T-helper 2 cell treated with Interferon-gamma antibody and Interleukin-4, amounts not matched to agents 5 μg/mL and 100 μg/mL, for 36 hours (primary cell): ENCODE measurements at regions not wholly inside any gene's neighbourhood (a gene's known extent, or its start where the extent isn't known, plus 50 kb on each side); places are given as distances from the start of the nearest gene placed in this dataset.

Source experiments
- DNase-seq: peaks from one replicate; pipeline ENCODE4 v3.0.0; 2021; ENCODE audit warnings: low spot score
- H3K27ac Mint-ChIP-seq: one replicate; pipeline ENCODE4 v1.8.0; 2021; ENCODE audit warnings: mild to moderate bottlenecking, mixed read lengths
- H3K27me3 Mint-ChIP-seq: one replicate; pipeline ENCODE4 v1.8.0; 2021; ENCODE audit warnings: low read depth, mixed read lengths
- H3K36me3 Mint-ChIP-seq: one replicate; pipeline ENCODE4 v1.8.0; 2021; ENCODE audit warnings: low read depth, mixed read lengths
- H3K4me1 Mint-ChIP-seq: one replicate; pipeline ENCODE4 v1.8.0; 2021; ENCODE audit warnings: low read depth, mixed read lengths
- H3K4me3 Mint-ChIP-seq: one replicate; pipeline ENCODE4 v1.8.0; 2022; ENCODE audit warnings: mild to moderate bottlenecking, moderate library complexity, mixed read lengths
- H3K9me3 Mint-ChIP-seq: one replicate; pipeline ENCODE4 v1.8.0; 2021; ENCODE audit warnings: mixed read lengths

DNA sequence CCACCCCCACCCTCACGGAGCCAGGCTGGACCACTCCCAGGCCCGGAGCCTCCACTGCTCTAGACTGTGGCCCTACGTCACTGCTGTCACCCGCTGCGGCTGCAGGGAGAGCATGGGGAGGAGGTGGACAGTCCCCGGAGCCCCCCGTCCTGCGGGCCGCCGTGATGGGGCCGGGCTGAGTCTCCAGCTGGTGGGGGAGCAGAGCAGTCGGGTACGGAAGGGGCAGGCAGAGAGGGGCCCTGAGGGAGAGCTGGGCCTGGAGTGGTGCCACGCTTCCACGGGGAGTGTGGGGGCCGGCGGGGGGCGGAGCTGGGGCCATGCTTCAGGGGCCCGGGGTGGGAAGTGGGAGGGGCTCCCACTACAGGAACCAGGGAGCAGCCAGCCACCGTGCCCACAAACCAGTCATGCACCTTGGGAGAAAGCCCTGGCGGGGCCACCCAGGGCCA lies 98.9 kb upstream of the KCNK1 start:
- no peaks in the 10 kb centered on the region for H3K36me3 Mint-ChIP-seq
- no peaks in the 10 kb centered on the region for H3K4me1 Mint-ChIP-seq
- no peak for DNase-seq
- peaks cover 7% of the 10 kb centered on the region for H3K9me3 Mint-ChIP-seq
- H3K27ac Mint-ChIP-seq, result no peak overlapping the region
- no peaks in the 10 kb centered on the region for H3K27me3 Mint-ChIP-seq
- no peak overlapping the region for H3K4me3 Mint-ChIP-seq

DNA sequence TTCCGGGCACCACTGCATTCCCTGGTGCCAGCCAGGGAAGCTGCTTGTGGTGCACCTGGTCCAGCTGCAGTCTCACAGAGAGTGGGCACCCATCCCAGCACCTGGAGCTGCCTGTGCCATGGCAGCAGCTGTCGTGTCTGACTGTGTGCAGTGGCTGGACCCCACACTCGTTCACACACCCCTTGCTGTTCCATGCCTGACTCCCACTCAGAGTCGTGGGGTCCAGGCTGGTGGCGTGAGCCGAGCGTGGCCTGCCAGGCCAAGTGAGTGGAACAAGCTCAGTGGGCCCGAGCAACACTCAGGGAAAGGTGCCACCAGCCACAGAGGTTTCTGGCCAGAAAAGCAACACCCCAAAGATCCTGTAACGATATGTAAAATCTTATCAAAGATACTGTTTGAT lies 97.2 kb upstream of the KCNK1 start:
- H3K4me3 Mint-ChIP-seq, result no peak overlapping the region
- H3K27ac Mint-ChIP-seq, result no peak overlapping the region
- no peaks in the 10 kb centered on the region for H3K27me3 Mint-ChIP-seq
- H3K9me3 Mint-ChIP-seq, result peaks cover 7% of the 10 kb centered on the region
- no peak for DNase-seq
- no peaks in the 10 kb centered on the region for H3K36me3 Mint-ChIP-seq
- no peaks in the 10 kb centered on the region for H3K4me1 Mint-ChIP-seq

DNA sequence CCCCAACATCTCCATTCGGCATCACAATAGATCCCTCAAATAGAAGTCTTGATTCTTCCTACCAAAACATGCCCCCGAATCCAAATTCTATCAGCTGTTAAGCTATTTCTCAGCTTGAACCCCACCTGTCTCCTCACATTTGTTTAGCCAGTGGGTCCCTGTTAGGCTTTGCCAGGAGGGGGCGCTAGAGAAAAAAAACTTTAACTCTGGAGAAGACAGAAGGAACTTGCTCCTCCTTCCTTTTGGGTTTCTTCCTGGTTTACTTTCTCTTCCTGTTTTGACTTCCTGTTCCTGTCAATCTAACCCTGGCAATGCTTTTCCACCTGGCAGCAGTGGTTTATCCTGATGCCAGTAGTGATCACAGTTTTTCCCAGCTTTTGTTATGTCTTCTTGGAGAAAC lies 95.6 kb upstream of the KCNK1 start:
- DNase-seq, result no peak
- H3K27ac Mint-ChIP-seq, result no peak overlapping the region

DNA sequence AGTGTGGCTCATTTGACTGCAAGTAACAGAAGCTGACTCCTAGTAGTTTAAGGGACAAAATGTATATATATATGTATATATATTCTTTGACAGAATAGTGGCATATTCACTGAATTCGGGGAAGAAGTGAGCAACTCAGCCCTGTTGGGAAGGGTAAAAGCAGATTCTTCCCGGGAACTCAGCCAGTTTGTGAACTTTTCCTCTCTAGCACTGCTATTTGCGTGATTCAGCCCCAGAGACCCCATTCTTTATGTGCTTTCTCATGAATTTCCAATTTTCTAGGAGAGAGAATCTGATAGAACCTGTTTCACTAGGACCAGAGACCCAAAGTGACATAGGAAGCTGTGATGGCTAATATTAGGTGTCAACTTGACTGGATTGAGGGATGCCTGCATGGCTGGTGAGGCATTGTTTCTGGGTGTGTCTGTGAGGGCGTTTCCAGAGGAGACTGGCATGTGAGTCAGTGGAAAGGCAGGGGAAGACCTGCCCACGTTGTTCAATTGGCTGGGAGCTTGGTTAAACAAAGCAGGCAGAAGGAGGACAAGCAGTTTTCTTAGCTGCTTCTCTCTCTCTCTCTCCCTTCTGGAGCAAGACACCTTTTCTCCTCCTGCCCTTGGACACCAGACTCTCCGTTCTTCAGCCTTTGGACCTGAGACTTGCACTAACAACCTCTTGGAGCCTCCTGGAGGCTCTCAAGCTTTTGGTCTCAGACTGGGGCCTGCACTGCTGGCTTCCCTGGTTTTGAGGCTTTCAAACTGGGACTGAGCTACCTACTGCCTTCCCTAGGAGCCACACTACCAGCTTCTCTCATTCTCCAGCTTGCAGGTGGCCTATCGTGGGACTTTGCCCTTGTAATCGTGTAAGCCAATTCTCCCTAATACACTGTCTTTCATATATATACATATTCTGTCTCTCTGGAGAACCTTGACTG lies 93.4 kb upstream of the KCNK1 start:
- Mint-ChIP-seq H3K4me3 (no peak overlapping the region), H3K27me3 (peaks cover 5% of the 10 kb centered on the region), H3K27ac (no peak overlapping the region), H3K9me3 (peaks cover 7% of the 10 kb centered on the region), H3K36me3 (no peaks in the 10 kb centered on the region), H3K4me1 (no peaks in the 10 kb centered on the region)
- no peak for DNase-seq

More for the DNA sequence above, 95.6 kb upstream of the KCNK1 start:
- Mint-ChIP-seq H3K4me1 (no peaks in the 10 kb centered on the region), H3K27me3 (no peaks in the 10 kb centered on the region), H3K4me3 (no peak overlapping the region), H3K9me3 (peaks cover 7% of the 10 kb centered on the region), H3K36me3 (no peaks in the 10 kb centered on the region)

DNA sequence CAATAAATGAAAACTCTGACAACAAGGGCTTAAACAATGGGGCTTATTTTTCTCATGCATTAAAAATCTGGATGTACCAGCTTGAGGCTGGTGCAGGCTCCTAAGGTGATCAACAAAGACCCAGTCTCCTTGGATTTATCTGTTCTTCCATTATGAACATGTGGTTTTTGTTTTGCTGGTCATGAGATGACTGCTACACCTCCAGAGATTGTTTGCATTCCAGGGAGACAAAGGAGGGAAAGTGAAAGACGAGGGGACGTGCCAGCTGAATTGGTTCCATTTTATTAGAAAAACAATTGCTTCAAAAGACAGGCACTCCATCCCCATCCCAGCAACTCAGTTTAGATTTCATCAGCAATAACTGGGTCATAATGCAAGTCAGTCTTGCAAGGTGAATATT lies 90.9 kb upstream of the KCNK1 start:
- H3K4me3 Mint-ChIP-seq, result no peak overlapping the region
- no peaks in the 10 kb centered on the region for H3K4me1 Mint-ChIP-seq
- peaks cover 5% of the 10 kb centered on the region for H3K27me3 Mint-ChIP-seq
- H3K36me3 Mint-ChIP-seq, result no peaks in the 10 kb centered on the region
- no peak for DNase-seq
- H3K9me3 Mint-ChIP-seq, result peaks cover 7% of the 10 kb centered on the region
- H3K27ac Mint-ChIP-seq, result no peak overlapping the region

DNA sequence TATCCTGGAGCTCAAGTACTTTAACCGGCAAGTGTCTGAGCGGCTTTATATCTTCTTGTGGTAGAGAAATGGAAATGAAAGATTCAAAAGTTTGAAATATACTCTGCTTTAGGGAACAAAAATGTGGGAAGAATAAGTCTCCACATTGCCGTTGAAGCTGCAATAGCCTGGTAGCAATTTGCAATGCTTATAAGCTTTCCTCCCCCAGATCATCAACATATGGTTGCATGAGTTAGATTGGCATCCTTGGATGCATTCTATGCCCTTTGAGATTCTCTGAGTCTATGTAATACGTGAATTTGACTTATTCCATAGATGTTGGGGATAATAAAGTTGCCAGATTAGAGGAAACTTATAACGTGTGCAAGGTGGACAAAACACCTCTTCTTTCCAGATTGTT lies 86.1 kb upstream of the KCNK1 start:
- Mint-ChIP-seq H3K36me3 (no peaks in the 10 kb centered on the region), H3K4me1 (no peaks in the 10 kb centered on the region), H3K27me3 (peaks cover 11% of the 10 kb centered on the region), H3K27ac (no peak overlapping the region), H3K4me3 (no peak overlapping the region), H3K9me3 (peaks cover 18% of the 10 kb centered on the region)
- no peak for DNase-seq

DNA sequence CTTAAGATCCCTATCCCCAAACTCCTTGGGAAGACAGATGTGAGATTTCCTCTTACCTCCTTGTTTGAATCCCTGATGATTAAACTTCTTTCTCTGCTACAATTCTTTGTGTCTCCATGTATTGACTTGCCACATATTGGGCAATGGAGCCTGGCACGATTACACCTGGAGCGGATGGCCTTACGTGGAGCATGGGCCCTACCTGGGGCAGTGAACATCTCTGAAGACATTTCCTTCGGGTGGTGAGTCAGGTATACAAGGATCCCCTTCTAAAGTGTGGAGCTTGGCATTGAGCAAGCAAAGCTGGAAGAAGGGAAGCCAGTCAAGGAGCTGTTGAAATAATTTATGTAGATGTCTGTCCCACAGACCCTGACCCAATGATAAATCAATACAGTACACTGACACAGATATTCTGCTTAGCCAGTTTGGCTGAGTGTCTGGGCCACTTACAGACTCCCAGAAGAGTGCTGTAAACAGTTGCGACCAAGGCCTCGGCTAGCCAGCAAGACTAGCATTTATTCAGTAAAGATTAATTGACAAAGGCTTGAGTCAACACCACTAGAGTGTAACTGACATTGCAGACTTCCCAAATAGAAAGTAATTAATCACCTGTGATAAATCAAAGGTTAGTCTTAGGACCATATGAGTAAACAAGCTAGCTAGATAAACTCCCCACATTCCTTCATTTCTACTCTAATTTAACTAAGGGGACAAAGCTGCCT lies 83.1 kb upstream of the KCNK1 start:
- DNase-seq, result no peak
- no peak overlapping the region for H3K27ac Mint-ChIP-seq
- peaks cover 20% of the 10 kb centered on the region for H3K9me3 Mint-ChIP-seq
- no peaks in the 10 kb centered on the region for H3K4me1 Mint-ChIP-seq
- peaks cover 10% of the 10 kb centered on the region for H3K27me3 Mint-ChIP-seq
- no peak overlapping the region for H3K4me3 Mint-ChIP-seq
- no peaks in the 10 kb centered on the region for H3K36me3 Mint-ChIP-seq

DNA sequence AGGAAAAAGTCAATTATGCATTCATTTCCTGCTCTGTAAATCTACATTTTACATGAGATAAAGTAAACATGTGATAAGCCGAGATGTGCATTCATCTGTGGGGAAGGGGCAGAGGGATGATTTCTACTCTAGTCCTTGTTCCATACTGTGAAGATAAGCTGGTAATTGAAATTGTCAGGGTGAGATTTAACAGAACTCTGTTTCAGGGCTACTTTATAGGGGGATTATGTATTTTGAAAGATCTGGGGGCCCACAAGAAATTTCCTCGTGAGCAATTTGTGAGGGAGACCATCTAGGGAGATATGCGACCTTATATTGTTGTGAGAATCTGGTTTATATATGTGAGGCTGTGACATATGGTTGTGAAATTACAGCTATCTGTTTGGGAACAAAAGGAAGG lies 73.1 kb upstream of the KCNK1 start:
- peaks cover 2% of the 10 kb centered on the region for H3K4me1 Mint-ChIP-seq
- peaks cover 23% of the 10 kb centered on the region for H3K27me3 Mint-ChIP-seq
- no peaks in the 10 kb centered on the region for H3K9me3 Mint-ChIP-seq
- H3K36me3 Mint-ChIP-seq, result no peaks in the 10 kb centered on the region
- no peak for DNase-seq
- H3K27ac Mint-ChIP-seq, result no peak overlapping the region
- H3K4me3 Mint-ChIP-seq, result no peak overlapping the region

DNA sequence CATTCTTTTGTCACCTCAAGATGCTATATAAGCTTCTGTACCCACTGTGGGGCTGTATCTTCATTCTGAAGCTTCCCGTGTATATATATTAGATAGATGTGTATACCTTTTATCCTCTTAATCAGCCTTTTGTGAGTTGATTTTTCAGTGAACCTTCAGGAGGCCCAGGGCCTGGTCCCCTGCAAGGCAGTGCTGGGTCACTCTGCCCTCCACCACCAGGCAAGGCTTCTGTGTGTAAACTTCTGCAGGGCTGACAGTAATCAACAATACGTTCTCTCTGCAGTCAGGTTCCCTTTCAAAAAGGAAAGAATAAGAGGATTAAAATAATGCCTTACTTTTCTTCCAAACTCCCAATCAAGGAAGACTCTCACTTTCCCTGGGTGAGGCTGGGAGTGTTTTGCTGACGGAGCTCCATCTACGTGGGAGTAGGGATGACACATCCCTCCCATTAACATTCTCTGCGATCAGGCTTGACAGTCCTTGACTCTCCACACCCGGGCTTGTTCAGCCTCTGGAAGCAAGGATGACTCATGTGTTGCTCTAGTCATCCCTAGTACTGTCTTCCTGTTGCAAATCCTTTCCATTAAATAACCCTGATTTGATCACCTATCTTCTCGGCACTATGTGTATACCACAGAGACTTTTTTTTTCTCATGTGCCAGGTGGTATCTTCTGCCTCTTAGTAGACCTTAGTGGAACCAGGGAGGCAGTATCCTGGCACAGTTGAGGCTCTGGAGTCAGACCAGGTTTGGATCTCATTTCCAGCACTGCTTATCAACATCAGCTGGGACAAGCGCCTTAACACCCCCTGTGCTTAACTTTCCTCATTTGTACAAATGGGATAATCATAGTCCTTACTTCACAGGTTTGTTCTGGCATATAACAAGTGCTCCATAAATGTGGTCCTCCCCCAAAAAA lies 70.3 kb upstream of the KCNK1 start:
- H3K4me3 Mint-ChIP-seq, result no peak overlapping the region
- DNase-seq, result no peak
- no peaks in the 10 kb centered on the region for H3K9me3 Mint-ChIP-seq
- H3K36me3 Mint-ChIP-seq, result no peaks in the 10 kb centered on the region
- no peak overlapping the region for H3K27ac Mint-ChIP-seq
- H3K27me3 Mint-ChIP-seq, result peaks cover 12% of the 10 kb centered on the region
- H3K4me1 Mint-ChIP-seq, result peaks cover 2% of the 10 kb centered on the region

DNA sequence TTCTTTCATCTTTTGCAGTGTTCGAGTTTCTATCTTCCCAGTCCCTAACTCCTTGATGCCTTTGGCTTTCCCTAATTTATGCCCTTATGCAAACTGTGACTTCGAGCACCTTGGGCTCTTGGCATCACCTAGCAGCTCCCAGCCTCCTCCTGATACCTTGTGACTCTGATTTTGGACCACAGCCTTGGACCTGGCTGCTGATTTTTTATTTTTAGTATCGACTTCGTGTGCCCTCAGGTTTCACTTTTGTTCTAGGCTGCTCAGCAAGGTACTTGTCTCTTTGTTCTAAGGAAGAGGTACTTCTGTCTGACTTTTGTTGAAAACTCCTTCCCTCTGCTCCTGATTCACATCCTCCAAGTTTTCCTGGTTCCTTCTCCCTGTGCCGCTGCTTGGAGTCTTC lies 69.6 kb upstream of the KCNK1 start:
- Mint-ChIP-seq H3K27ac (no peak overlapping the region), H3K4me1 (peaks cover 2% of the 10 kb centered on the region), H3K9me3 (no peaks in the 10 kb centered on the region), H3K27me3 (peaks cover 14% of the 10 kb centered on the region), H3K4me3 (no peak overlapping the region), H3K36me3 (no peaks in the 10 kb centered on the region)
- DNase-seq, result no peak

DNA sequence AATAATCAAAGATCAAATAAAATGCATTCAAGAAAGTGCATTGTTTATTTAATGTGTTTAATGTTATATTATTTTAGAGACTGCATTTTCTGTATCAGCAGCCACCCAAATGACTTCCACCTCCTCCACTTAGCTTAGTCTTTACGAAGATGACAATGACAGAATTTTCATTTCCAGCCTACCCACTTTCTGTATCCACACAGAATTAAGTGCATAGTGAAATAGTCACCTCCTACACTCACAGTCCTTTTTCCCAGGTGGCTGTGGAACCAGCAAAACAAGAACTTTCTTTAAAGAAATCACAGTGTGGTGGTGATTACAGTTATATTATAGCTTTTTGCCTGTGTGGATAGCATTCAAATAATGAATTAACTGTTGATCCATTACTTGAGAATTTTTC lies 66.2 kb upstream of the KCNK1 start:
- Mint-ChIP-seq H3K27ac (no peak overlapping the region), H3K4me1 (peaks cover 2% of the 10 kb centered on the region), H3K9me3 (no peaks in the 10 kb centered on the region), H3K36me3 (no peaks in the 10 kb centered on the region), H3K27me3 (peaks cover 8% of the 10 kb centered on the region), H3K4me3 (no peak overlapping the region)
- DNase-seq, result no peak

DNA sequence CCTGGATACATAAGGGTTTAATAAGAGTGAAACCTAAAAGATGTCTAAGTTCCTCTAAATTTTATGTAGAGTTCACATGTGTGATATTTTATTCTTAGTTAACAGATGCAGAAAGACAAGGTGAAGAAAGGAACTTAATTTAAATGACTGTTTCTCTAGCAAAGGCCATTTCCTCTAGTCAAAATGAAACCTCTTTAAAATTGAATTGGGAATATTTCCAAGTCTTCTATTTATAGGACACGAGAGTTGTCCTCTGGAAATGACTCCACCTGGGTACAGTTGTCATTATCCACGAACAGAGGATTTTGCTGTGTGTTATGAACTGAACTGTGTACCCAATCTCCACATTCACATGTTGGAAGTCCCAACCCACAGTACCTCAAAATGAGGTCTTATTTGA lies 64.5 kb upstream of the KCNK1 start:
- Mint-ChIP-seq H3K4me3 (no peak overlapping the region), H3K9me3 (no peaks in the 10 kb centered on the region), H3K27ac (no peak overlapping the region), H3K36me3 (no peaks in the 10 kb centered on the region), H3K4me1 (no peaks in the 10 kb centered on the region), H3K27me3 (peaks cover 8% of the 10 kb centered on the region)
- DNase-seq, result no peak

DNA sequence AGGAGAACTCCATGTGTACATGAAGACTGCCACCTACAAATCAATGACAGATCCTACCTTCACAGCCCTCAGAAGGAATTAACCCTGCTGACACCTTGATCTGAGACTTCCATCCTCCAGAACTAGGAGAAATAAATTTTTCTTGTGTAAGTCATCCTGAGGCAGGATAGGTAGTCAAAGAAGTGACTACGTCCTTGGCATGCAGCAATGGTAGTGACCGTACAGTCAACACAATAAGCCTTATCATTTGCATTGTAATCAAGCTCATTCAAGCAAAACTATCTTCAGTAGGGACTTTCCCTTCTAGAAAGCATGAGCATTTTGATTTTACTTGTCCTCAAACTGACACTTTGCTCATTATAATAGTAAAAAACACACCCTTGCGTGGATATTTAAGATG lies 64.0 kb upstream of the KCNK1 start:
- Mint-ChIP-seq H3K27me3 (peaks cover 8% of the 10 kb centered on the region), H3K4me1 (no peaks in the 10 kb centered on the region), H3K9me3 (no peaks in the 10 kb centered on the region), H3K27ac (no peak overlapping the region), H3K36me3 (no peaks in the 10 kb centered on the region), H3K4me3 (no peak overlapping the region)
- no peak for DNase-seq

DNA sequence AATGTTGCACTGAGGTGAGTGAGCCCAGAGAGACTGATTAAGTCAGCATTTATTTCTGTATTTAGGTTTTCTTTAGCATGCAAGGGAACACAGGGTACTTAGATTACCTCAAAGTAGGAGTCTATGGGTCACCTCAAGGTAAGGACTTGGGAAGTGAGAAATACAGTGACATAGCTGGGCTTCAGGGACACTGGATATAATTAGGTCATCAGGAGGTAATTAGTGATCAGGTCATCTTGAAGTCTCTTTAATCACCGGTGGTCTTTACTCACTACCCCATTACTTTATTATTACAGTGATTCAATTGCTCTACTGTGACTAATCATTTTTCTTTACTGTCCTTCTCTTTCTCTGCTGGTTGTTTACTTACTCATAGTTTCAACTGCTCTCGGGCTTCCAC lies 59.9 kb upstream of the KCNK1 start:
- Mint-ChIP-seq H3K27me3 (peaks cover 11% of the 10 kb centered on the region), H3K36me3 (no peaks in the 10 kb centered on the region), H3K27ac (no peak overlapping the region), H3K4me3 (no peak overlapping the region), H3K9me3 (no peaks in the 10 kb centered on the region), H3K4me1 (no peaks in the 10 kb centered on the region)
- no peak for DNase-seq
